HUES64 (cell line): ENCODE measurements at regions not wholly inside any gene's neighbourhood (a gene's known extent, or its start where the extent isn't known, plus 50 kb on each side); places are given as distances from the start of the nearest gene placed in this dataset.

Experiments
- H3K27ac ChIP-seq: 2 replicates; pipeline ENCODE4 v1.7.0; 2013; ENCODE audit warnings: low read depth, low read length, inconsistent platforms
- H3K27me3 ChIP-seq: 2 replicates; pipeline ENCODE4 v1.6.1; 2013; ENCODE audit warnings: mild to moderate bottlenecking, low read length; ENCODE audit not compliant: insufficient read depth
- H3K36me3 ChIP-seq: 2 replicates; pipeline ENCODE4 v1.6.1; 2013; ENCODE audit warnings: mild to moderate bottlenecking, low read length; ENCODE audit not compliant: insufficient read depth
- H3K4me1 ChIP-seq: 2 replicates; pipeline ENCODE4 v1.6.1; 2013; ENCODE audit warnings: mild to moderate bottlenecking, low read length, moderate library complexity; ENCODE audit not compliant: insufficient read depth
- H3K4me3 ChIP-seq: 2 replicates; pipeline ENCODE4 v1.5.1; 2013; ENCODE audit warnings: mild to moderate bottlenecking, low read length, moderate library complexity
- H3K9ac ChIP-seq: 2 replicates; pipeline ENCODE4 v1.6.1; 2013; ENCODE audit warnings: mild to moderate bottlenecking, low read depth, low read length
- H3K9me3 ChIP-seq: 2 replicates; pipeline ENCODE4 v1.6.1; 2013; ENCODE audit warnings: low read depth, low read length; ENCODE audit not compliant: insufficient read depth
- WGBS: fragments of 150-250, 120-280 bp; methylation state at CpG from one replicate; pipeline ENCODE4 v1.1.7; 2013; ENCODE audit warnings: missing lambda C conversion rate; 5-methylcytosine and 5-hydroxymethylcytosine counted together

DNA sequence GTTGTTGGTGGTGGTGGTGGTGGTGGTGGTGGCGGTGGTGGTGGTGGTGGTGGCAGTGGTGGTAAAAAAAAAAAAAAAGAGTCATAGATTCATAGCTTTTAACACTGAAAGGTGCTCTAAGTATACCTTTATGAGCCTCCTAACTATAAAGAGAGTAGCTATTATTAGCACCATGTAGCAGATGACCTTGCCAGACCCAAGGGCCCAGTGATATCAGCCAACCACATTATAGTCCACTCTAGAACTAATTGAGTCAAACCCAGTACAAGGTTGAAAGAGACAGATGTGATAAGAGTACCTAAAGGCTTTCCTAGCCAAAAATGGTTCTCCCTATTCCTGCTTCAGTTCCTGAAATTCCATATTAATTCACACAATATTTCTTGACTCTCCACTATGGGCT is 245.3 kb downstream of the HACE1 start:
- H3K4me1 ChIP-seq, result peaks cover 3% of the 10 kb centered on the region; the same call in 1 of the 2 replicates
- H3K4me3 ChIP-seq, result no peak overlapping the region
- H3K27ac ChIP-seq, result no peak overlapping the region
- WGBS, result no CpG with 5 or more reads among the region's 1 CpG
- no peaks in the 10 kb centered on the region for H3K27me3 ChIP-seq
- H3K36me3 ChIP-seq, result no peaks in the 10 kb centered on the region
- no peak overlapping the region for H3K9ac ChIP-seq
- H3K9me3 ChIP-seq, result no peaks in the 10 kb centered on the region

DNA sequence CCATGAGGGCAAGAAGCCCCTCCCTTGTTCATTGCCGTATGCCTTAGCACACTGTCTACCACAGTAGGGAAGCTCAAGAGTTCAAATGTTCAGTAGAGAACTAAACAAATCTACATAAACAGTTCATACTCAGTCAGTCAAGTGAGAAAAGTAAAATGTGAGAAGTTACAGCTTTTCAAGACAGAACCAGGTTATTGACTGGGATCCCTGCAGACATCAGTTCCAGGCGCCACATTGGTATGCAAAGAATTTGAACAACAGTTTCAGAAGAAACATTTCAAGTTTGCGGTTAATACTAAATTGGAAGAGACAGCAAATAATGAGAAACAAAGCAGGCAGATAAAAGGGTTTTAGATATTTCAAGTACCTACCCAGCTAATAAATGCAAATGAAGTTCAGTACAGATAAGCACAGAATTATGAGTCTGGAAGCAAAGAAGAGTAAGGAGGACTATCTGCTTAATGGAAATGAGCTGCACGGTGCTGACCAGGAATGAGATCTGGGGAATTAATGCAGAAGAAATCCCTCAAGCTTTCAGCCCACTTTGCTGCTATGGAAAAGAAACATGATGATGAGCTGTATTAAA is 246.2 kb downstream of the HACE1 start:
- no peak overlapping the region for H3K9ac ChIP-seq
- no peaks in the 10 kb centered on the region for H3K9me3 ChIP-seq
- H3K4me3 ChIP-seq, result no peak overlapping the region
- H3K36me3 ChIP-seq, result no peaks in the 10 kb centered on the region
- H3K27ac ChIP-seq, result no peak overlapping the region
- peaks cover 3% of the 10 kb centered on the region; the same call in 1 of the 2 replicates for H3K4me1 ChIP-seq
- WGBS, result 88% methylated on average over 4 of the region's 4 CpGs
- no peaks in the 10 kb centered on the region for H3K27me3 ChIP-seq

DNA sequence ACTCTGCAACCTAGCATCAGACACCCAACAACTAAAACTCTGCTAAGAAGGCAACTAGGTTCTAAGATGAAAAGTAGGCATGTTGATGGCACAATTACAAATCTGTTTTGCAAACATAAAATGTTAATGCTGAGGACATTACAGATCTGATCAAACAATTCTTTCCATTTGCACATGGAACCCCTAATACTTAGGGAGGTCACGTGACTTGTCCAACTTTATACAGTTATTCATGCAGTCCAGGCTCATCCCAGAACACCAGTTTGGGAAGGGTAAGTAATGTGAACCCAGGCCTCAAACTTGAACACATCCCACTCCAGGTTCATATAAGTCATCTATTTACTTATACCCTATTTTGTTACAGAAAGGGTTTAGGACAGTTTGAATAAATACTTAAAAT is 247.2 kb downstream of the HACE1 start:
- Histone ChIP-seq H3K9ac (no peak overlapping the region), H3K4me1 (peaks cover 3% of the 10 kb centered on the region; the same call in 1 of the 2 replicates), H3K4me3 (no peak overlapping the region), H3K9me3 (no peaks in the 10 kb centered on the region), H3K27me3 (no peaks in the 10 kb centered on the region), H3K27ac (no peak overlapping the region), H3K36me3 (no peaks in the 10 kb centered on the region)
- 93% methylated on average over 1 of the region's 1 CpG for WGBS

DNA sequence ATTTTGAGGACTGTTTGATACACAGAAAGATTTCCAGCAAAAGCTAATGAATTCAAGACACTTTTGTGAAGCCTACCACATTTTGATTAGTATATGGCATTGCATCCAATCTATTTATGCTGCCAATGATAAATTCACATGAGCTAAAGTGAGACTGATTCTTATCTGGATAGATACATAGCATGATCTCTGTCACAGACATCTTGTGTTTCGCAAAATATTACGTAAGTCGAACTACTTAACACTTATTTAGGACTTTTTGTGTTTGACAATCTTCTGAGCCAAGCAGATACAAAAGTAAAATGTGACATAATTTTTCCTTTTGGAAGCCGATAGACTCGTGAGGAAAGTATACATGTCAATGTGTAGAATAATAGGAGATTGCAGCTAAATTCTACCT is 251.6 kb downstream of the HACE1 start:
- Histone ChIP-seq H3K36me3 (no peaks in the 10 kb centered on the region), H3K9me3 (no peaks in the 10 kb centered on the region), H3K4me3 (no peak overlapping the region), H3K27ac (no peak overlapping the region), H3K9ac (no peak overlapping the region), H3K27me3 (no peaks in the 10 kb centered on the region), H3K4me1 (no peaks in the 10 kb centered on the region)
- WGBS, result 98% methylated on average over 5 of the region's 5 CpGs

DNA sequence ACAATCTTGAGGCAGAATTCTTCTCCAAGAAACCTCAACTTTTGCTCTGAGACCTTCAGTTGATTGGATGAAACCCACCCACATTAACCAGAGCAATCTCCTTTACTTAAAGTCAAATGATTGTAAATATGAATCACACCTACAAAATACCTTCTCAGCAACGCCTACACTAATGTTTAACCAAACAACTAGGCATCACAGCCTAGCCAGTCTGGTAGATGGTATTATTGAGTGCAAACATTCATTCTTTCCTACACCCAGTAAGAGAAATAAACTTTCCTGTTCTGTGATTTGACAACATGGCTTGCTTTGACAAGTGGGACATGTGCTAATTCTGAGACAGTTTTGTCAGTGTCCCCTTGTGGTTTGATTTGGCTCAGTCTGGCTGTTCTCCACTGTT is 252.2 kb downstream of the HACE1 start:
- WGBS, result 60% methylated on average over 1 of the region's 1 CpG
- no peak overlapping the region for H3K27ac ChIP-seq

DNA sequence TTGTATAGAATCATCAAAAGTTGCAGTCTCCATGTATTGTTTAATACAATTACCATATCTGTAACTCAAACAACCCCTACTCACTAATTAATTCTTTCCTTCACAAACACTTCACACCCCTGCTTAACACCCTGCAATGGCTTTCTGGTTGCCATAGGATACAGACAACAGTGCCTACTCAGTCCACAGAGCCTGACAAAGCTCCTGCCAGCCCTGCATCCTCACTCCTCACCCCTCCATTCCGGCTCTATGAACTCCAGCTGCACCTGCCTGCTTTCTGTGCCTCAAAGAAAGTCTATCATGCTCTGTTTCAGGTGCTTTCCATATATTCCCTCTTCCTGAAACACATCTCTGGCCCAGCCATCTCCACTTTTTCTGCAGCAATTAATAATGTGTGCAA is 253.4 kb downstream of the HACE1 start:
- Histone ChIP-seq H3K9ac (no peak overlapping the region), H3K4me3 (no peak overlapping the region), H3K4me1 (no peaks in the 10 kb centered on the region), H3K9me3 (no peaks in the 10 kb centered on the region), H3K27ac (no peak overlapping the region), H3K36me3 (no peaks in the 10 kb centered on the region), H3K27me3 (no peaks in the 10 kb centered on the region)
- 70% methylated on average over 1 of the region's 1 CpG for WGBS

More for the DNA sequence above, 252.2 kb downstream of the HACE1 start:
- Histone ChIP-seq H3K4me3 (no peak overlapping the region), H3K27me3 (no peaks in the 10 kb centered on the region), H3K4me1 (no peaks in the 10 kb centered on the region), H3K9ac (no peak overlapping the region), H3K36me3 (no peaks in the 10 kb centered on the region), H3K9me3 (no peaks in the 10 kb centered on the region)

DNA sequence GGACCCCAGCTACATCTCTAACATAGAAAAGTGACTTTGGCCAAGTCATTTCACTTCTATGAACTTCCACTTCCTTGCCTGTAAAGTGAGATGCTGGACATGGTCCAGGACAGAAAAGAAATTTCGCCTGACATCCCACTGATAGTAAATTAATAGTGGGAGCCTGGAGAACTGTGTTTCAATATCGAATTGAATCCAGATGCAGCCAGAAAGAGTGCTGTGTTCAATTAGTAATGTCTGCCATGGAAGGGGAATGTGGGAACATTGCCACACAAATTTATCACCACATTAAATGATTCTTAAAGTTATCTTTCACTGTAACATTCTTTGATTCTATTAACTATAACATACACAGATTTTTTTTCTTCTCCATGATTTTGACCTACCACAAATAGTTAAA is 255.0 kb downstream of the HACE1 start:
- H3K4me1 ChIP-seq, result no peaks in the 10 kb centered on the region
- no peak overlapping the region for H3K9ac ChIP-seq
- no peak overlapping the region for H3K4me3 ChIP-seq
- no peaks in the 10 kb centered on the region for H3K9me3 ChIP-seq
- no peak overlapping the region for H3K27ac ChIP-seq
- 92% methylated on average over 2 of the region's 2 CpGs for WGBS
- no peaks in the 10 kb centered on the region for H3K36me3 ChIP-seq
- H3K27me3 ChIP-seq, result no peaks in the 10 kb centered on the region

DNA sequence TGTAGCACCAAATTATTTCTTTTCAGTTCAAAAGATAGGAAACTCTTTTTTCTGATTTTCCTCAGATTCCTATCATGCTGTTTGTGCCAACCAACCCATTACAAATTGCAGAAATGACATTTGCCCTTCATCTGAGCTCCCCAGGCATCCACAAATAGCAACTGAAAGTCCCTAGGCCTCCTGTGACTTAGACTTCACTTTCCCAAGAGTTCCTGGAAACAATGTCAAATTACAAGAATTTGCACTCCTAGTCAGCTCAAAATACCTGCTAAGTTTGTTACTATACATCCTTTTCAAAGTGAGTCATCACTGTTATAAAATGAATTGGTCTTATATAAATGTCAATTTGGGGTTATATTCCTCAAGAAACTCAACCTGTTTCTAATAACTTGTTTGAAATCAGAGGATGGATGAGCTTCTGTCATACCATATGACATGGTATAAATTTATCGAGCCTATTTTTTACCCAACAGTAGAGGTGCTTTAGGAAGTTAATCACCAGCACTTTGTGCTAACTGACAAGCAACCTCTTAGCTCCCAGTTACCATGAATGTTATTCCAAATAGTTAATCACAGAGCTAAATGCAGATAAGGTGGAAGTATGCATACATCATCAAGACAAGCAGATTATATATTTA is 256.5 kb downstream of the HACE1 start:
- no peaks in the 10 kb centered on the region for H3K9me3 ChIP-seq
- 100% methylated on average over 1 of the region's 1 CpG for WGBS
- H3K27me3 ChIP-seq, result no peaks in the 10 kb centered on the region
- H3K36me3 ChIP-seq, result no peaks in the 10 kb centered on the region
- no peak overlapping the region for H3K9ac ChIP-seq
- no peak overlapping the region for H3K27ac ChIP-seq
- H3K4me1 ChIP-seq, result no peaks in the 10 kb centered on the region
- no peak overlapping the region for H3K4me3 ChIP-seq

DNA sequence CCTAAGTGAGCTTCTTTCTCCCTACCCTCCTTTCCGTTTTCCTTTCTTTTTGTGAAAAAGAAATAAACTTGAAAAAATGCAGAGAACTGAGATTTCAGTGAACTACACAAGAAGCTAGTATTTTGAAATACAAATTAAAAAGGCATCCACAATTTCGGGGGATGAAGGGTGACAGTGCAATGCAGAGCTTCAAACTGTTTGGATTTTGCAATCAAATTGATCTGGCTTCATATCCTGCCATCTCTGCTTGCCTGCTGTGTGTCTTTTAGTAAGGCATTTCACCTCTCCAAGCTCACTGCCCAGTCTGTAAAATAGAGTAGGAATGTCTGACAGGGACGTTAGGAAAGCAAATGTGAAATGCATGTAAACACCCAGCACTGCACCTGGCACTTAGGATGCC is 258.0 kb downstream of the HACE1 start:
- Histone ChIP-seq H3K9me3 (no peaks in the 10 kb centered on the region), H3K4me1 (peaks cover 4% of the 10 kb centered on the region; the same call in 1 of the 2 replicates), H3K9ac (no peak overlapping the region), H3K36me3 (no peaks in the 10 kb centered on the region), H3K27ac (no peak overlapping the region), H3K4me3 (no peak overlapping the region), H3K27me3 (no peaks in the 10 kb centered on the region)
- WGBS, result 67% methylated on average over 2 of the region's 3 CpGs

DNA sequence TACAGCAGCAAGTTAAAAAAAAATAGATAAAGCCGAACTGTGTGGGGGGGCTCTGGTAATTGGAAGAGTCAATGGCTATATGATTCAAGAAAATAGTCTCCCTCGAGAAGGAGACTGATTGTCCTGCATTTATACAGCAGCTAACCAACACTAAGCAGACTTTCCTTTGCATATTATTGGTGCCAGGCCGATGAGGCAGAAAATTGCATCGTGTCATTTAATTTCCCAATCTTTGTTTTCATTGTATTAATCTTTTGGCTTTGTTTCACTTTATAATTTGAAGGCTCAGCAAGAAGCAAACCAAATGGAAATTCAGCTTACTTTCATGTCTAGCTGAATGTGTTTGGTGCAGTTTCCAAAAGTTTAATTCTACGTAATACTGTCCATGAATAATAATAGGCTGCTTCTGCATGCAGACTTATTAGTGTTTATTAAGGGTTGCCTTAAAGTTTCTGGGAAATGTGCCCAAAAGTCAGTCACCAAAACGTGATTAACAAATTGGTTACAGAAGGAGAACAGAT is 258.5 kb downstream of the HACE1 start:
- no peak overlapping the region for H3K9ac ChIP-seq
- H3K9me3 ChIP-seq, result no peaks in the 10 kb centered on the region
- peaks cover 4% of the 10 kb centered on the region; the same call in 1 of the 2 replicates for H3K4me1 ChIP-seq
- H3K27ac ChIP-seq, result no peak overlapping the region
- 91% methylated on average over 6 of the region's 6 CpGs for WGBS
- no peaks in the 10 kb centered on the region for H3K36me3 ChIP-seq
- no peaks in the 10 kb centered on the region for H3K27me3 ChIP-seq
- no peak overlapping the region for H3K4me3 ChIP-seq

DNA sequence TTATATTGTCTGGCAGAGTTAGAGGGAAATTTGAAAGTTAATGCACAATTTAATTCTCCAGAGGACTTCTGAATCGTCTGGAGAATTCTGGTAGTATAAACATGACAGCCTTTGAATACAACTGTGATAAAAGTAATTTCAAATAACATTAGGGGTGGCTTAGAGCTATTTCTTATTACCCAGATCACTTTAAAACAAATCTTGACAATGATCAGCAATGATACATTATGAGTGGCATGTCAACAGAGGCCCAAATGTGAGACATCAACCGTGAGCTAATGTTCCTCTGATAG is 259.1 kb downstream of the HACE1 start:
- 87% methylated on average over 2 of the region's 2 CpGs for WGBS
- Histone ChIP-seq H3K36me3 (no peaks in the 10 kb centered on the region), H3K9ac (no peak overlapping the region), H3K27ac (no peak overlapping the region), H3K9me3 (no peaks in the 10 kb centered on the region), H3K4me1 (peaks cover 4% of the 10 kb centered on the region; the same call in 1 of the 2 replicates), H3K4me3 (no peak overlapping the region), H3K27me3 (no peaks in the 10 kb centered on the region)
